ENCODE measurements at regions not wholly inside any gene's neighbourhood (a gene's known extent, or its start where the extent isn't known, plus 50 kb on each side); places are given as distances from the start of the nearest gene placed in this dataset.

GRCh38 chr12:91561958-91562325 lies 379.3 kb upstream of the DCN start:
- TF ChIP-seq POLR2A (IDR thresholded peaks at IDR 0.05; ENCODE audit: low read depth, low read length) (no peak), POLR2AphosphoS5 (IDR thresholded peaks at IDR 0.05; ENCODE audit: low read depth, low read length) (no peak)

All from GM12891 (cell line).